K562 (cell line): ENCODE measurements at regions not wholly inside any gene's neighbourhood (a gene's known extent, or its start where the extent isn't known, plus 50 kb on each side); places are given as distances from the start of the nearest gene placed in this dataset.

Experiments
- CTCF ChIP-seq, 3 experiments: IDR thresholded peaks in 2 of 3; conservative IDR thresholded peaks in 1 of 3; 2 replicates each; pipeline ENCODE4 v1.5.1; 2011 to 2012; ENCODE audit warnings: low read length in 3 of 3, mild to moderate bottlenecking in 3 of 3, control low read depth in 2 of 3, improper control_type of control experiment in 1 of 3, inconsistent platforms in 1 of 3, low read depth in 1 of 3, mixed read lengths in 1 of 3, moderate library complexity in 1 of 3; ENCODE audit not compliant: insufficient read depth in 2 of 3
- ESRRA ChIP-seq: fragments of 450-650 bp; IDR thresholded peaks from 2 replicates; pipeline ENCODE4 v1.6.1; 2014; ENCODE audit warnings: low read depth, mild to moderate bottlenecking, moderate library complexity, borderline replicate concordance
- GABPB1 ChIP-seq: sonication (generic); formaldehyde crosslinking; IDR thresholded peaks from 2 replicates; pipeline ENCODE4 v1.8.0; 2022; ENCODE audit warnings: mild to moderate bottlenecking, missing genetic modification reagents
- ILK ChIP-seq: fragments of 450-650 bp; IDR thresholded peaks from 2 replicates; pipeline ENCODE4 v1.6.1; 2016; ENCODE audit warnings: missing genetic modification characterization, low read depth, mild to moderate bottlenecking, missing compliant biosample characterization, moderate library complexity, borderline replicate concordance
- L3MBTL2 ChIP-seq: fragments of 450-650 bp; IDR thresholded peaks from 2 replicates; pipeline ENCODE4 v1.6.1; 2016; ENCODE audit warnings: mild to moderate bottlenecking, moderate library complexity
- MEF2A ChIP-seq: IDR thresholded peaks from 2 replicates; pipeline ENCODE4 v1.6.1; 2011; ENCODE audit warnings: low read depth, mild to moderate bottlenecking, low read length, moderate library complexity; ENCODE audit not compliant: control insufficient read depth
- ZNF274 ChIP-seq: IDR thresholded peaks from 2 replicates; pipeline ENCODE4 v1.6.1; 2011; ENCODE audit warnings: low read depth, mild to moderate bottlenecking, low read length, moderate library complexity, borderline replicate concordance
- TF ChIP-seq, protein P1 (sequence below): fragments of 250-450 bp; sonication (Bioruptor Pico); IDR thresholded peaks from 2 replicates; pipeline ENCODE4 v1.5.0; 2021

- TF ChIP-seq MEF2A (no peak), GABPB1 (CRISPR knock-in tag) (no peak), CTCF (IDR thresholded peaks at IDR 0.05 in 2 of 3, conservative IDR thresholded peaks at IDR 0.05 in 1 of 3; ENCODE audit: insufficient read depth in 2 of 3, low read depth in 1 of 3, low read length in 3 of 3) (no peak), L3MBTL2 (no peak), ILK (tag) (no peak), ZNF274 (no peak), ESRRA (no peak)
- TF ChIP-seq, protein P1, sequence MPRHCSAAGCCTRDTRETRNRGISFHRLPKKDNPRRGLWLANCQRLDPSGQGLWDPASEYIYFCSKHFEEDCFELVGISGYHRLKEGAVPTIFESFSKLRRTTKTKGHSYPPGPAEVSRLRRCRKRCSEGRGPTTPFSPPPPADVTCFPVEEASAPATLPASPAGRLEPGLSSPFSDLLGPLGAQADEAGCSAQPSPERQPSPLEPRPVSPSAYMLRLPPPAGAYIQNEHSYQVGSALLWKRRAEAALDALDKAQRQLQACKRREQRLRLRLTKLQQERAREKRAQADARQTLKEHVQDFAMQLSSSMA (CRISPR knock-in tag), result no peak
Measured at GRCh38 chr5:92884469-92884868, 696.5 kb downstream of the NR2F1-AS1 start.
